Tibial nerve (tissue), 4 donors: ENCODE measurements at regions not wholly inside any gene's neighbourhood (a gene's known extent, or its start where the extent isn't known, plus 50 kb on each side); places are given as distances from the start of the nearest gene placed in this dataset.

Experiments
- DNase-seq, 2 donors: peaks; one replicate each; pipeline ENCODE4 v3.0.0-alpha.2; 2019; ENCODE audit warnings: low spot score in 2 of 2
- H3K27ac ChIP-seq, 4 donors: fragments of 200-600 bp; sonication (generic) in 3 of 4; one replicate each; pipeline ENCODE4 v1.5.1; 2017 to 2019; ENCODE audit warnings: mild to moderate bottlenecking in 1 of 4
- H3K27me3 ChIP-seq, 2 donors: fragments of 200-600 bp; sonication (generic) in 1 of 2; one replicate each; pipeline versions ENCODE4 v1.5.1 to v1.6.0; 2017 to 2019
- H3K36me3 ChIP-seq, 3 donors: fragments of 200-600 bp; sonication (generic); one replicate each; pipeline ENCODE4 v1.5.1; 2018 to 2019
- H3K4me1 ChIP-seq, 4 donors: fragments of 200-600 bp; sonication (generic) in 3 of 4; one replicate each; pipeline ENCODE4 v1.5.1; 2017 to 2019
- H3K4me3 ChIP-seq, 4 donors: fragments of 200-600 bp; sonication (generic) in 3 of 4; one replicate each; pipeline ENCODE4 v1.5.1; 2017 to 2019; ENCODE audit warnings: mild to moderate bottlenecking in 1 of 4, moderate library complexity in 1 of 4
- H3K9me3 ChIP-seq, 4 donors: fragments of 200-600 bp; sonication (generic) in 3 of 4; one replicate each; pipeline ENCODE4 v1.5.1; 2017 to 2019
- CTCF ChIP-seq, 5 experiments: fragments of 200-600 bp in 3 of 5; fragments of 450-650 bp in 2 of 5; sonication (generic) in 3 of 5; IDR thresholded peaks; one replicate each; pipeline ENCODE4 v1.5.1; 2016 to 2019; ENCODE audit warnings: antibody characterized with exemption in 5 of 5, mild to moderate bottlenecking in 3 of 5, moderate library complexity in 2 of 5
- EP300 ChIP-seq, 2 donors: sonication (generic); formaldehyde crosslinking; IDR thresholded peaks; one replicate each; pipeline ENCODE4 v1.6.1; 2017; ENCODE audit warnings: antibody characterized with exemption in 2 of 2, mild to moderate bottlenecking in 1 of 2
- POLR2A ChIP-seq, 2 donors: fragments of 450-650 bp; IDR thresholded peaks; one replicate each; pipeline ENCODE4 v1.6.1; 2017; ENCODE audit warnings: antibody characterized with exemption in 2 of 2, mild to moderate bottlenecking in 2 of 2, moderate library complexity in 2 of 2
- WGBS, 2 donors: methylation state at CpG; one replicate each; pipeline ENCODE4 v1.1.5; 2018; 5-methylcytosine and 5-hydroxymethylcytosine counted together

- H3K36me3 ChIP-seq = no peaks in the 10 kb centered on the region
- no peak overlapping the region for H3K27ac ChIP-seq
- no peaks in the 10 kb centered on the region for H3K4me1 ChIP-seq
- no peaks in the 10 kb centered on the region for H3K27me3 ChIP-seq
- no peak for TF ChIP-seq CTCF (IDR thresholded peaks at IDR 0.05)
- TF ChIP-seq EP300 (IDR thresholded peaks at IDR 0.05) = no peak
- TF ChIP-seq POLR2A (IDR thresholded peaks at IDR 0.05) = no peak
- H3K4me3 ChIP-seq = no peak overlapping the region
- 42 to 48% methylated on average over 5 of the region's 5 CpGs for WGBS, 2 donors
- DNase-seq = no peak
- H3K9me3 ChIP-seq = no peaks in the 10 kb centered on the region
These were observed 587.3 kb downstream of the SEMA5A start for GRCh38 chr5:8958602-8959001.

- no peak for DNase-seq
- TF ChIP-seq EP300 (IDR thresholded peaks at IDR 0.05) = no peak
- no peak for TF ChIP-seq POLR2A (IDR thresholded peaks at IDR 0.05)
- no peak for TF ChIP-seq CTCF (IDR thresholded peaks at IDR 0.05)
- Histone ChIP-seq H3K27ac (no peak overlapping the region), H3K4me1 (no peaks in the 10 kb centered on the region), H3K27me3 (no peaks in the 10 kb centered on the region), H3K4me3 (no peak overlapping the region), H3K36me3 (no peaks in the 10 kb centered on the region), H3K9me3 (no peaks in the 10 kb centered on the region)
- WGBS, 2 donors = 79 to 84% methylated on average over 3 of the region's 3 CpGs
These were observed 584.7 kb downstream of the SEMA5A start for GRCh38 chr5:8961219-8961618.

GRCh38 chr5:8961956-8962355 is 583.9 kb downstream of the SEMA5A start:
- TF ChIP-seq POLR2A (IDR thresholded peaks at IDR 0.05) (no peak), CTCF (IDR thresholded peaks at IDR 0.05) (no peak), EP300 (IDR thresholded peaks at IDR 0.05) (no peak)
- Histone ChIP-seq H3K4me1 (no peaks in the 10 kb centered on the region), H3K27ac (no peak overlapping the region), H3K27me3 (no peaks in the 10 kb centered on the region), H3K36me3 (no peaks in the 10 kb centered on the region), H3K4me3 (no peak overlapping the region), H3K9me3 (no peaks in the 10 kb centered on the region)
- DNase-seq = no peak
- 45 to 57% methylated on average over 4 of the region's 4 CpGs for WGBS, 2 donors

- TF ChIP-seq EP300 (IDR thresholded peaks at IDR 0.05) (no peak), POLR2A (IDR thresholded peaks at IDR 0.05) (no peak)
- Histone ChIP-seq H3K4me1 (no peaks in the 10 kb centered on the region), H3K36me3 (no peaks in the 10 kb centered on the region), H3K9me3 (no peaks in the 10 kb centered on the region), H3K27me3 (no peaks in the 10 kb centered on the region), H3K4me3 (no peak overlapping the region), H3K27ac (no peak overlapping the region)
- WGBS, 2 donors = 84 to 86% methylated on average over 5 of the region's 5 CpGs
- DNase-seq = no peak
These were observed 564.9 kb downstream of the SEMA5A start for GRCh38 chr5:8981016-8981415.

GRCh38 chr5:8981496-8981895 is 564.4 kb downstream of the SEMA5A start:
- H3K36me3 ChIP-seq = no peaks in the 10 kb centered on the region

More at GRCh38 chr5:8981496-8981895, 564.4 kb downstream of the SEMA5A start:
- Histone ChIP-seq H3K27me3 (no peaks in the 10 kb centered on the region), H3K27ac (no peak overlapping the region), H3K4me1 (no peaks in the 10 kb centered on the region), H3K4me3 (no peak overlapping the region), H3K9me3 (no peaks in the 10 kb centered on the region)
- DNase-seq = no peak
- WGBS, 2 donors = 45 to 79% methylated on average over 1 of the region's 1 CpG
- TF ChIP-seq EP300 (IDR thresholded peaks at IDR 0.05) (no peak), CTCF (IDR thresholded peaks at IDR 0.05) (no peak), POLR2A (IDR thresholded peaks at IDR 0.05) (no peak)
